NT2/D1 (cell line): ENCODE measurements at regions not wholly inside any gene's neighbourhood (a gene's known extent, or its start where the extent isn't known, plus 50 kb on each side); places are given as distances from the start of the nearest gene placed in this dataset.

Experiments used
- DNase-seq: peaks from one replicate; pipeline ENCODE4 v3.0.0-alpha.2; 2011; ENCODE audit warnings: low read depth, low spot score
- H3K27me3 ChIP-seq: 2 replicates; pipeline ENCODE4 v1.6.0; 2011; ENCODE audit warnings: mild to moderate bottlenecking; ENCODE audit not compliant: insufficient read length, insufficient read depth
- H3K36me3 ChIP-seq: 2 replicates; pipeline ENCODE4 v1.6.1; 2011; ENCODE audit warnings: mild to moderate bottlenecking, low read length, mixed read lengths; ENCODE audit not compliant: insufficient read depth, insufficient read length
- H3K4me1 ChIP-seq: 2 replicates; pipeline ENCODE4 v1.5.1; 2011; ENCODE audit not compliant: insufficient read depth, insufficient read length
- H3K4me3 ChIP-seq: 2 replicates; pipeline ENCODE4 v1.5.1; 2011; ENCODE audit warnings: low read depth; ENCODE audit not compliant: insufficient read length
- H3K9ac ChIP-seq: 2 replicates; pipeline ENCODE4 v1.6.0; 2011; ENCODE audit warnings: low read depth; ENCODE audit not compliant: insufficient read length
- H3K9me3 ChIP-seq: 2 replicates; pipeline ENCODE4 v1.5.1; 2011; ENCODE audit warnings: mild to moderate bottlenecking, low read length; ENCODE audit not compliant: insufficient read depth
- SUZ12 ChIP-seq: IDR thresholded peaks from 2 replicates; pipeline ENCODE4 v1.6.1; 2011; ENCODE audit not compliant: insufficient read length, insufficient read depth; ENCODE audit errors: extremely low read depth
- YY1 ChIP-seq: IDR thresholded peaks from 2 replicates; pipeline ENCODE4 v1.6.1; 2011; ENCODE audit not compliant: insufficient read length, insufficient read depth
- ZNF274 ChIP-seq: IDR thresholded peaks from 2 replicates; pipeline ENCODE4 v1.6.1; 2011; ENCODE audit warnings: mild to moderate bottlenecking, low read depth, low read length

GRCh38 chr5:67511911-67512310, 315.3 kb upstream of the CD180 start:
- TF ChIP-seq ZNF274 (no peak), YY1 (no peak), SUZ12 (no peak)
- no peaks in the 10 kb centered on the region for H3K4me1 ChIP-seq
- DNase-seq, result no peak
- H3K9ac ChIP-seq, result no peak overlapping the region
- H3K27me3 ChIP-seq, result no peaks in the 10 kb centered on the region
- H3K9me3 ChIP-seq, result no peaks in the 10 kb centered on the region
- H3K36me3 ChIP-seq, result no peaks in the 10 kb centered on the region
- no peak overlapping the region for H3K4me3 ChIP-seq

GRCh38 chr5:67510204-67510603, 313.6 kb upstream of the CD180 start:
- no peaks in the 10 kb centered on the region for H3K36me3 ChIP-seq
- DNase-seq, result no peak
- TF ChIP-seq SUZ12 (no peak), ZNF274 (no peak), YY1 (no peak)
- no peaks in the 10 kb centered on the region for H3K4me1 ChIP-seq
- no peak overlapping the region for H3K4me3 ChIP-seq
- H3K9ac ChIP-seq, result no peak overlapping the region
- no peaks in the 10 kb centered on the region for H3K9me3 ChIP-seq
- no peaks in the 10 kb centered on the region for H3K27me3 ChIP-seq

GRCh38 chr5:67509402-67510186, 313.0 kb upstream of the CD180 start:
- TF ChIP-seq ZNF274 (no peak), YY1 (no peak), SUZ12 (no peak)
- Histone ChIP-seq H3K4me1 (no peaks in the 10 kb centered on the region), H3K9ac (no peak overlapping the region), H3K9me3 (no peaks in the 10 kb centered on the region), H3K4me3 (no peak overlapping the region), H3K27me3 (no peaks in the 10 kb centered on the region), H3K36me3 (no peaks in the 10 kb centered on the region)
- no peak for DNase-seq

DNA sequence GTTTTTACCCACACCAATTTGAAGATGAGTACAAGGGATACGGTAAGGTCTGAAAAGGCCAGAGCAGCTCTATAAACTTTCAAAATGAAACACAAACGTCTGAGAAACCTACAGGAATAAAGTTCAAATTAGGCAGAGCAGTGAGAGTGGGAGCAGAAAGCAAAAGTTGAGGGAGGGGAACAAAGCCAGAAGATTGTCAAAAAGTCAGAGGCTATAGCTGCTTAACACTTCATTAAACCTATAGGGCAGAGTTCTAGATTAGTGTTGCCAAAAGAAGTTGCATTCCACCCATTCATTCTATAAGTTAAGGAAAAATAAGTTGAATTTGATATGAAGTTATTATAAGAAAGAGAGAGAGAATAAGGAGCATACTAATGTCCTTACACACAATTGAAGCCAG, 309.6 kb upstream of the CD180 start:
- H3K4me3 ChIP-seq, result no peak overlapping the region
- no peaks in the 10 kb centered on the region for H3K36me3 ChIP-seq
- H3K4me1 ChIP-seq, result no peaks in the 10 kb centered on the region
- DNase-seq, result no peak
- no peaks in the 10 kb centered on the region for H3K9me3 ChIP-seq
- H3K9ac ChIP-seq, result no peak overlapping the region
- no peaks in the 10 kb centered on the region for H3K27me3 ChIP-seq
- no peak for TF ChIP-seq ZNF274
- TF ChIP-seq YY1, result no peak
- no peak for TF ChIP-seq SUZ12

- Histone ChIP-seq H3K4me3 (no peak overlapping the region), H3K36me3 (no peaks in the 10 kb centered on the region), H3K9me3 (peaks cover 15% of the 10 kb centered on the region; the same call in 1 of the 2 replicates), H3K27me3 (no peaks in the 10 kb centered on the region), H3K4me1 (no peaks in the 10 kb centered on the region), H3K9ac (no peak overlapping the region)
- TF ChIP-seq YY1, result no peak
- no peak for TF ChIP-seq SUZ12
- no peak for TF ChIP-seq ZNF274
- DNase-seq, result no peak
Measured at GRCh38 chr5:67502951-67503350, 306.4 kb upstream of the CD180 start.

DNA sequence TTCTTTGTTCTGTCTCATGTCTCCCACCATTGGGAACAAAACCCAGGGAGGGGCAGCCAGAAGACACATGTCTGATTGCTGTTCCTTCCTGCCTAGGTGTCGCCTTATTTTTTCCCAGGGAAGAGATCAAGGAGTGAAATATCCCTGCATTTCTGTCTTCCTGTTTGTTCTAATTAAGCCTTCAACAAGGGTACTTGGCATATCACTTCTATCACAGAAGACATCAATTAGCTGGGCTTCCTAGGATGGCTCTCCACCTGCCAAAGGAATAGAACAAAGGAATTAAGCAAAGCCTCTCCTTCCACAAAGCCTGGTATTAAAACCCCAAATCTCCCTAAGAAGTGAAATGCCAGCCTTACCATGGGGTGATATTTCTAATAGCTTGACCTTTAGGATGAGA, 299.5 kb upstream of the CD180 start:
- H3K36me3 ChIP-seq, result no peaks in the 10 kb centered on the region
- no peak for DNase-seq
- TF ChIP-seq SUZ12, result no peak
- no peak for TF ChIP-seq YY1
- TF ChIP-seq ZNF274, result no peak
- H3K9me3 ChIP-seq, result peaks cover 15% of the 10 kb centered on the region; the same call in 1 of the 2 replicates
- no peak overlapping the region for H3K9ac ChIP-seq
- no peak overlapping the region for H3K4me3 ChIP-seq
- no peaks in the 10 kb centered on the region for H3K4me1 ChIP-seq
- no peaks in the 10 kb centered on the region for H3K27me3 ChIP-seq

GRCh38 chr5:67495072-67495471, 298.5 kb upstream of the CD180 start:
- Histone ChIP-seq H3K27me3 (no peaks in the 10 kb centered on the region), H3K9ac (no peak overlapping the region), H3K9me3 (peaks cover 9% of the 10 kb centered on the region; the same call in 1 of the 2 replicates), H3K4me3 (no peak overlapping the region), H3K4me1 (no peaks in the 10 kb centered on the region), H3K36me3 (no peaks in the 10 kb centered on the region)
- no peak for DNase-seq
- TF ChIP-seq SUZ12 (no peak), ZNF274 (no peak), YY1 (no peak)
